Activated CD4-positive, alpha-beta T cell treated with anti-CD3 and anti-CD28 coated beads, Interleukin-2, amount 50 U/mL, for 16 hours (primary cell): ENCODE measurements at regions not wholly inside any gene's neighbourhood (a gene's known extent, or its start where the extent isn't known, plus 50 kb on each side); places are given as distances from the start of the nearest gene placed in this dataset.
A peak's percentile ranks its signal among the peaks of the same experiment; 100 is the strongest.
"Not testable (repeated sequence)": the region's sequence is repeated elsewhere in the genome, so short reads cannot be mapped to it uniquely, and the experiment has no call there.

ENCODE experiments used
- DNase-seq: peaks from one replicate; pipeline ENCODE4 v3.0.0-alpha.2; 2020

DNA sequence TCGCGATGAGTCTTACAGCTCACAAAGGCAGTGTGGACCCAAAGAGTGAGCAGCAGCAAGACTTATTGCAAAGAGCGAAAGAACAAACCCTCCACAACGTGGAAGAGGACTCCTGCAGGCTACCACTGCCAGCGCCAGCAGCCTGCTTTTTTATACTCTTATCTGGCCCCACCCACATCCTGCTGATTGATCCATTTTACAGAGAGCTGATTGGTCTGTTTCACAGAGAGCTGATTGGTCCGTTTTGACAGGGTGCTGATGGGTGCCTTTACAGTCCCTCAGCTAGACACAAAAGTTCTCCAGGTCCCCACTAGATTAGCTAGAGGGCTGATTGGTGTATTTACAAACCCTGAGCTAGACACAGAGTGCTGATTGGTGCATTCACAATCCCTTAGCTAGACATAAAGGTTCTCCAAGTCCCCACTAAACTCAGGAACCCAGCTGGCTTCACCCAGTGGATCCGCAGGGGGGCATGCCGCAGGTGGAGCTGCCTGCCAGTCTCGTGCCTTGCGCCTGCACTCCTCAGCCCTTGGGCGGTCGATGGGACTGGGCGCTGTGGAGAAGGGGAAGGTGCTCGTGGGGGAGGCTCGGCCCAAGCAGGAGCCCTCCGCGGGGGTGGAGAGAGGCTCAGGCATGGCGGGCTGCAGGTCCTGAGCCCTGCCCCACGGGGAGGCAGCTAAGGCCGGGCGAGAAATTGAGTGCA lies 75.7 kb downstream of the QDPR start:
- not testable (repeated sequence) for DNase-seq

DNA sequence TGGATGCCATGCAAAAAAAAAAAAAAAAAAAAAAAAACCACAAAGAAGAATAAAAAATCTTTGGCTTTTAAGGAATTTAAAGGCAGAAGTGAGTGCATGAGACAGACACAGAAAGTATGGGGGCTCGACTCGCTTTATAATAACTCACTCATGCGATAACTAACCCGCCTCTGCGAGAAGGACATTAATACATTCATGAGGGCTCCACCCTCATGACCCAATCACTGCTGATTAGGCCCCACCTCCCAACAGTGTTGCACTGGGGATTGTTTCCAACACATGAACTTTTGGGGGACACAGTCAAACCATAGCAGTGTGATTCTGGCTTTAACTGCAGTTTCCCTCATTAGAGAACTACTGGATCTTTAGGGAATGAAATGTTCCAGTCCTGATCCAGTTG lies 78.1 kb downstream of the QDPR start:
- no peak for DNase-seq

DNA sequence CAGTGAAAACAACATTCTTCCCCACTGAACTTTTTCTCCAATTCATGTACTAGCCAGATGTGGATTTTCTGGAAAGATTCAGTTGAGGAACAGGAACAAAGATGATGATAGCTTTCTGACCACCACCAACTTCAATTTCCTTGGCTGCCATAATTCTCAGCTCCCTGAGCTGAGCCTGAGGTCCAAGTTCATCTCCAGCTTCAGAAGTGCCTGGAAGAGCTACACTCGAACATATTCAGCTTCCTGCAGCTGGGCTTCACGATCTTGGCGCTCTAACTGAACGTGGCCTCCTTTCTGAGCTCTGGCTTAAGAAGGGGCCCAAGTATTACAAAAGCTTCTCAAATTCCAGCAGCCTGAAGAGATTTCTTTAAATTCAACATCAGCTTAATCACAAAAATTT lies 83.9 kb downstream of the QDPR start:
- no peak for DNase-seq

DNA sequence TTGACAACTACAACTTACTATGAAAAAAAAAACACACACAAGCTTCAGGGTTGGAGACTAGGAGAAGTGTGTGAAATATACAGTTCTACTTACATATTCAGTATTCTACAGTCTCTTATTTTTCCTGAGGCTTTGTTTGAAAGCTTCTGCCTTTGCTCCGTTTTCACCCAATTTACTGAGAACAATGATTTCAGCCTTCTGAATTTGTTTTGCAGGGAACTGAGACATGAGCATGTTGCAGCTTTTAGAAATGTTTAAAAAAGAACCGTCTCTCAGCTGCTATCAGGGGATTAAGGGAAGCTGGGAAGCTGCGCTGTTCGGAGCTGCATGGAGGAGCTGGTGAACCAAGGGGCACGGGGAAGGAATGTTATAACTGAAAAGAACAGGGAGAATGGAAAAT lies 85.7 kb downstream of the QDPR start:
- no peak for DNase-seq

DNA sequence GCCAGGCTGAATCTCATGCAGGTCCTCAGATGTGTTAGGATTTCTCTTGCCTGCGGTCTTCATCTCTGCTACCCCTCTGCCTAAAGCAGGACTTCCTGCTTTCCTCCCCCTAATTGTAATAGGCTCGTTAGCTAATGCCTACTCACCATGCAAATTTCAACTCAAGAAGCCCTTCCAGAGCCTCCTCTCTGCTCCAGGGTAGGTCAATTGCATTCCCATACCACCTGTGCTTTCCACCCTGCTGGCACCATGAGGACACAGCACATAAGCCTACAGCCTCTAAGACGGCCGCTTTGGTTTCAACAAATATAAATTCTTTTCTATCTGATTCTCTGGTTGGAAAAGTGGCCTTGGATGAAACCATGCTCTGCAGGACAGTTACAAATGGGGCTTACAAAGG lies 93.9 kb downstream of the QDPR start:
- no peak for DNase-seq

DNA sequence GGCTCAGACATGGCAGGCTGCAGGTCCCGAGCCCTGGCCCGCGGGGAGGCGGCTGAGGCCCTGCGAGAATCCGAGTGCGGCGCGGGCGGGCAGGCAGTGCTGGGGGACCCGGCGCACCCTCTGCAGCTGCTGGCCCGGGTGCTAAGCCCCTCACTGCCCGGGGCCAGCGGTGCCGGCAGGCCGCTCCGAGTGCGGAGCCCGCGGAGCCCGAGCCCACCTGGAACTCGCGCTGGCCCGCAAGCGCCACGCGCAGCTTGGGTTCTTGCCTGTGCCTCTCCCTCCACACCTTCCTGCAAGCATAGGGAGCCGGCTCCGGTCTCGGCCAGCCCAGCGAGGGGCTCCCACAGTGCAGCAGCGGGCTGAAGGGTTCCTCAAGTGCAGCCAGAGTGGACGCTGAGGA lies 97.5 kb downstream of the QDPR start:
- no peak for DNase-seq

DNA sequence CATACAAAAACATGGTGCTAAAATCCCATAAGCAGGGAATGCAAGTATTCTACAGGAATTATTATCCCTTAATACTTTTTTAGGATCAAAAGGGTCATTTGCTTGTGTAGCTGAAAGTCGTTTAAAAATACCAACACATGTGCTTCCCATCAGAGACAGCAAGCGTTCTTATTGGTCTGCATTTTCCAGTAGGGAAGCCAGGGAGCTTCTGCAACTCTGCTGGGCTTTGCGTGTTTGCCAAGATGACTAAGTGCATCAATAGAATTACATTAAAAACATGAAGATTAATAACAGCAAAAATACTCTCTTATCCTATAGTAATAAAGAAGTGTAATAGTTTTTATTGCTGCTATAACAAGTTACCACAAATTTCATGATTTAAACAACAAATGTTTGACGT lies 111.2 kb downstream of the QDPR start:
- DNase-seq: no peak

DNA sequence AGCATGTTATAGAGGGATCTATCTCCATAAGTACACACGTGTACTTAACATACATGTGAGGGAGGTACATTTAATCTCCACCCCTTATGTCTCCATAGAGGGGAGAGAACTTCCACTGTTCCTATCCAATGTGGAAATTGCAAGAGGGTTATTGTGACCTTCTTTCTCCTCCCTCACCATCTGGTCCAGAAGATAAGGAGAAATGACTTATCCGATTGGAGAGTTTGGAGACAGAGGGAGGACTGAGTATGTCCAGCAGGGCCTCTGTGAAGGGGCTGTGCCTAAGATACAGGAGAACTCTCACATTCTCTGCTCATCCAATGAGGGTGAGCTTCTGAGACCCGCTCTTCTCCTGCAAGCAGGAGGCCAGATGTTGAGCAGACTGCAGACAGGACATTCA lies 113.1 kb downstream of the QDPR start:
- no peak for DNase-seq

DNA sequence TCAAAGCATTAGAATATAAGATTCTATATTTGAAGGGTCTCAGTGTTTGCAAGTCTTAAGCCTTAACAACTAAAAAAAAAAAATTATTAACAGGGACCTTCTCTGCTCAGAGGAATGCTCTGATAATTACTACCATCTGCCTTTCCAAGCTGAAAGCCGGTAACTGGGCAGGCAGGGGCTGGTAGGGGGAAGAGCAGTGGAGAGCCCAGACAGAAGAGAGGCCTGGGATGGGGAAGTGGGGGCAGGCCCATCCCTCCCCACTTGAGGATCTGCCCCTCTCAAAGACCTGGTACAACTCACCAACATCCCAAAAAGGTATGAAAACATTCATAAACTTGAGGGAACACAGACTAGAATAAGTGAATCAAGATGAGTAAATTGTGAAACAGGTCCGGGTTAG lies 113.9 kb downstream of the QDPR start:
- DNase-seq: no peak

DNA sequence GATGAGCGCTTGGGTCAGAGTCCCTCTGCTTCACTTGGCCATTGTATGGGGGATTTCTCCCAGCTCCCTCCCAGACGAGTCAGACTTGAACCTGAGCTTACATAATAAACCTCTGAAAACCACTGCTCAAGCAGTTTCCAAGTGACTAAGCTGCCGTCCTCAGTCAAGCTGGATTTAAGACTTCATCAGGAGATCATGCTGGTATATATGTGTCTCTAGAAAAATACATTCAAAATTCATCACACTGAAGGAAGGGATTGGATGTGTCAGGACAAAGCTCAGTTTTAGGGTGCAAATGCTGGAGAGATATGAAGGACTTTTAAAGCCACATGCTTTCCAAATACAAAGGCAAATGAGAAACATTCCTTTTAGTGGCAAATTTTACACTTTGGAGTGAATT lies 114.3 kb downstream of the QDPR start:
- no peak for DNase-seq

DNA sequence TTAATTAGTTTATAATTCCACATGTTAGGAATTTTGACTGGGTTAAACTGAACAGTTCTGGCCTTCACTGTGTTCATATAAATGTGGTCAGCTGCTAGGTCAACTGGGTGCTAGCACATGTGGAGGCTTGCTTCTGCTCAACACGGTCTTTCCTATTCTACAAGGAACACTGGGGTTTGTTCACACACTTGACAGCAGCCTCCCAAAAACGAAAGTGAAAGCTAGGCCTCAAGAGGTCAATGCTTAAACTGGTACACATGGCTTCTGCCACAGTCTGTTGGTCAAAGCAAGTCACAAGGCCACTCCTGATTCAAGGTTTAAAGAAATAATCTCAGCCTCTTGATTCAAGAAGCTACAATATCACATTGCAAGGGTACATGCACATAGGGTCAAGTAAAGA lies 126.5 kb downstream of the QDPR start:
- DNase-seq: peak; percentile 20

DNA sequence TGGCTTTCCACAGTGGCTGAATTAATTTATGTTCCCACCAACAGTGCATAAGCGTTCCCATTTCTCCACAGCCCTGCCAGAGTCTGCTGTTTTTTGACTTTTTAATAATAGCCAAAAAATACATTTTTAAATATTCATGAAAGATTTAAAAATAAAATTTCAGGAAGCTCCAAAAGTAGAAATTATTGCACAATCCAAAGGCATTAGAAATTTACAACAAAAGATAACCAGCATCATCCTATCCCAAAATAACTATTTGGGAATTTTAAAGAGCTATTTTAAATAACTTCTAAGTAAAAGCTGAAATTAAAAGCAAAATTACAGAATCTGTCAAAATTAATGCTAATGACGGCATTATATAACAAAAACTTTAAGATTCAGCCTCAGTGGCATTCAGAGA lies 131.5 kb downstream of the QDPR start:
- no peak for DNase-seq

DNA sequence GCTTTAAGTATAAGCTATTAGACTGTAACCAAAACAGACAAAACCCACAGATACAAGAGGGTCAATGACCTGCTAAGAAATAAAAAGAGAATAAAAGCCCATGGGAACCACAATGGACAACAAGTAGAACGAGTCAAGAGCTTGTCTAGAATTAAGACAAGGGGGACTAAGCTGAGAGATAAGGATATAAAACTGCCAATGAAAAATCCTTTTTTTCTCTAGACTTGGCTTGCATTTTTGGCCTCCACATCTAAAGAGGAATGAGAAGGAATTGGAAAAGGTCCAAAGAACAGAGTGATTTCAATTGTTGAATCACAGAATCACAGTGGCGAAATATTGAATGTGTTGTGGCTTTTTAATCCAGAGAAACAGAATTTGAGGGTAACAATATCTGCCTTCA lies 135.7 kb downstream of the QDPR start:
- DNase-seq: no peak

DNA sequence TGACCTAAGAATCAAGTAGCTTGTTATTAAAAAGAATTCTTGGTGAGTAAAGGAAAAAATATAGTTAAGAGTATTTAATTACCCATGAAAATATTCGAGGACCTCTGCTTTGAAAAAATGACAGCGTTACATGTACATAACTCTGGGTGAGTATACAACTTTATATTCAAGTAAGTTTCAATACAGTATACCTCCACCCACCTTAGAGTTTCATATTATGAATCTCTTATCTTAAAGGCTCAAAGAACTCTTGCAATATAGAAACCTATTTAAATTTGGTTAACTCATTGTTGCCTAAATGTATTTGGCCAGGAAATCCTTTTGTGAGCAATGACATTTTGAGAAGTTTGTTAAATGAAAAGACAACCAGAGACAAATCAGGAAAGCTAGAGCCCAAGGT lies 138.2 kb downstream of the QDPR start:
- no peak for DNase-seq

DNA sequence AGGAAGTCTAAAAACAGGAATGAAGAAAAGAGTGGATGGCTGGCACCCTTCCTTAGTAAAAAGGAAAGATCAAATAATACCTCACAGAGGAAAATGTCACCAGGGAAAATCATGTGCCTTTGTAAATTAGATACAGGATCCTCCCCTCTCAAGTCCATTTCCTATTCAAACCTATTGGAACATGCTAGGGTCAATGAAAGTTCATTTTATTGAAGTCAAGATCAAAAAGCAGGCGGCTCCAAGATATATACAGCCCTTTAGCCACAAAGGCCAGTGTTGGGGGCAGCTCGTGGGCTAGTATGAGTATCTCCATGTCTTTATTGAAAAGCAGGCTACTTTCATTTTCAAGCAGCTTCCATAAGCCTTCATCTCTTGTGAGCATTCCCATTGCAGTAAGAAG lies 141.1 kb downstream of the QDPR start:
- no peak for DNase-seq

DNA sequence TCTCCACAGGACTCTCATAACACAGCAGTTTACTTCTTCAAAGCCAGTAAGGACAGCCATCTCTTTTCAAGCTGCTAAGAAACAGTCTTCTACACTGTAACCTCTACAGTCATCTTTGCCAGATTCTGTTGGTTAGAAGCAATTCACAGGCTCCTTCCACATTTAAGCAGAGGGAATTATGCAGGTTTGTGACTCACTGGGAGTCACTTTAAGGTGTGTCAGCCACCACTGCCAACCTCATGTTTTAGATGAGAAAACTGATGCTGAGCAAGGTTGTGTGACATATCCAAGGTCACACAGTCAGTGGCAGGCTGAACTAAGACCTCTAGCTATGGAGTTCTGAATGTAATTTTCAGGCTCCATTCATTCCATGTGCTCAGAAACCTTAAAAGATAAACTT lies 143.5 kb downstream of the QDPR start:
- no peak for DNase-seq

DNA sequence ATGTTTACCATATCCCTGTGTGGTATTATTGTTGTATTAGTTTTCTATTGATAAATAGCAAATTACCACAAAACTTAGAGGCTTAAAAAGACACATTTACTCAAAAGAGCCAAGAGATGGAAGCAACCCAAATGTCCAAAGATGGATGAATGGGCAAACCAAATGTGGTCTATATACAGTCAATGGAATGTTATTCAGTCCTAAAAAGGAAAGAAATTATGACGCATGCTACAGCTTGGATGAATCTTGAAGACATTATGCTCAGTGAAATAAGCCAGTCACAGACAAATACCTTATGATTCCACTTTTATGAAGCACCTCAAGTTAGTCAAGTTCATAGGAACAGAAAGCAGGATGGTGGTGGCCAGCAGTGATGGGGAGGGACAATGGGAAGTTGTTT lies 144.7 kb downstream of the QDPR start:
- DNase-seq: no peak

DNA sequence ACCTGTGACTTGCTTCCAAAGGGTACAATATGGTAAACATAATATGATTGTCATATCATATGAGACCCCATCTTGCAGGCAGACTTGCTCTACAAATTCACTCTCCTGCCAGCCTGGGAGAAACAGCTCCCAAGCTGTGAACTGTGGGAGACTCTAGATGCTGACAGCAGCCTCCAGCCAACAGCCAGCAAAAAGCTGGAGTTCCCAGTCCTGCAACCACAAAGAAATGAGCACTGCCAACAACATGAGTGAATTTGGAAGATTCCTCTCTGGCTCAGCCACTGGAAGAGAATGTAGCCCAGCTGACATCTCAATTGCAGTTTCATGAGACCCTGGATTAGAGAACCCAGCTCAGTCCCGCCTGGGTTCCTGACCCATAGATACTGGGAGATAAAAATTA lies 145.4 kb downstream of the QDPR start:
- no peak for DNase-seq

DNA sequence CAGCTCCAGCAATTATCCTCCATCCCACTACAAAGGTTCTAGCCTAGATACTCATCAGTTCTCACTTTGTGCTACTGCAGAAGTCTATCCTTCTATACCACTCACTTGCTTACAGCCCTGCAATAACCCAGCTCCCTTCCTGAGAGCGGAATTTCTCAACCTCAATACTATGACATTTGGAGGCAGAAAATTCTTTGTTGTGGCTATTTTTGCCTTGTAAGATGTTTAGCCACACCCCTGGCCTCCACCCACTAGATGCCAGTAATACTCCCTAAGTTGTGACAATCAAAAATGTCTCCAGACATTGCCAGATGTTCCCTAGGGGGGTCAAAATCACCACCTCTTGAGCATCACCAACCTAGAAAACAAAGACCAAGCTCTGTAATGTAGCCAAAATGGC lies 149.5 kb downstream of the QDPR start:
- no peak for DNase-seq

DNA sequence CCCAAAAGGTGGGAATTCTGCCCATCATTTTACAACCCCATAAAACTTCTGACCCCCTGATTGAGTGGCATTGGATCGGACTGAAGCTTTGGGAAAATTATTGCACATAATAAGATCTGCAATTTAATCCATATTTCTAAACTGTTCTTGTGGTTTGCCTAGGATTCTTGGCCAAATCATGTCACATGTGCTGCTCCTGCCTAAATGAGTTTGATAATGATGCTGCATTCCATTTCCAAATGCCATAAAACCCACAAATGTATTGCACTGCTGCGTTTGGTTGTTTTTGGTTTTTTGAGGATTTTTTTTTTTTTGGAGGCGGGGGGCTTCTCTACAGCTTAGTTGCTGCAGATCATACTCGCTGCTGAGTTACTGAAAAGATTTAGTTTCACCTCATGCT lies 153.6 kb downstream of the QDPR start:
- DNase-seq: no peak

DNA sequence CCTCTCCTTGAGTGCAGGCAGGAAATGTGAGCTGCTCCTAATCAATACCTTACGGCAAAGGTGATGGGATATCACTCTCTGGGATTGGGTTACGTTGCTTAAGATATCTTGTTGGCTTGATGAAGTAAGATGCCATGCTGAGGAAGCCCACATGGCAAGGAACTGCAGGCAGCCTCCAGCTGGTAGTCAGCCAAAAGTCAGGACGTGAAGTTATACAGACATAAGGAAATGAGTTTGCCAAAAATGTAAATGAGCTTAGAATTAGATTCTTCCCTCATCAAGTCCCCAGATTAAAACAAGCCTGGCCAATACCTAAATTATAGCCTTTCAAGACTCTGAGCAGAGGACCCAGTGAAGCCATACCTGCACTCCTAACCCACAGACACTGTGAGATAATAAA lies 155.0 kb downstream of the QDPR start:
- DNase-seq: no peak

DNA sequence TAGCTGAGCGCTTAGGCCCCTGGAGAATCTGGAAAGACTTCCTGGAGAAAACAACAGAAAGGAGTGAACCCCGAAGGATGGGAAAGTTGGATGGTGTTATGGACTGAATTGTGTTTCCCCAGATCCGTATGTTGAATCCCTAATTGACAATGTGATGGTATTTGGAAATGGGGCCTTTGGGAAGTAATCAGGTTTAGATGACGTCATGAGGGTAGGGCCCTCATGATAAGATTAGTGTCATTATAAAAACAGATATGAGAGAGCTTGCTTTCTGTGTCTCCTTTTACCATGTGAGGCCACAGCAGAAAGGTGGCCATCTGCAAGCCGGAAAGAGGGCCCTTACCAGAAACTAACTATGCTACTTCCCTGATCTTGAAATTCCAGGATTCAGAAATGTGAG lies 159.5 kb downstream of the QDPR start:
- no peak for DNase-seq

DNA sequence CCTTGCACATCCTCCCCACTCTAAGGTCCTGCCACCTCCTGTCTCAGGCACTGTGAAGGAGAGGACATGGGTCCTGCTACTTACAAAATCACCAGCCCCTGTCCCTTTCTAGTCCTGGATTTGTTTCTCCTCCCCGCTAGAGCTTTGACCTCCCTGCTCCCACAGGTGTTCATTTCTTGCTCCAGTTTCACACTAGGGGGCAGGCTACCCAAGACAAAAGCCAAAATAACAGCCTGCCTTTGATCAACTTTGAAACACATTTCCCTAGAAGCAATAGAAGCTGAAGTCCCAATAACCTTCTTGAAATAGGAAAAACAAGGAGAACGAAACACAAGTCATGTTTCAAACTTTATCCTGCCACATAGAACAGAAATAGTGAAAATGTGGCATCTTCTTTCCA lies 164.4 kb downstream of the QDPR start:
- DNase-seq: peak; percentile 32

DNA sequence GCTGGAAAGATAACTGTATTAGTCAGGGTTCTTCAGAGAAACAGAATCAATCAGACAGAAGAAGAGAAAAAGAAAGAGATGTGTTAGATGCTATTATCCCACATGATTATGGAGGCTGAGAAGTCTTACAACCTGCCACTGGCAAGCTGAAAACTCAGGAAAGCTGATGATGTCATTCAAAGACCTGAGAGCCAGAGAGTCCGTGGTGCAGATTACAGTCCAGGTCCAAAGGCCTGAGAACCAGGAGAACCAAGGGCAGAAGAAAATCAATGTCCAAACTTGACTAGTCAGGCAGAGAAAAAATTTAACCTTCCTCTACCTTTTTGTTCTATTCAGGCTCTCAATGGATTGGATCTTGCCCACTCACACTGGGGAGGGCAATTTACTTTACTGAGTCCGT lies 172.5 kb downstream of the QDPR start:
- no peak for DNase-seq

DNA sequence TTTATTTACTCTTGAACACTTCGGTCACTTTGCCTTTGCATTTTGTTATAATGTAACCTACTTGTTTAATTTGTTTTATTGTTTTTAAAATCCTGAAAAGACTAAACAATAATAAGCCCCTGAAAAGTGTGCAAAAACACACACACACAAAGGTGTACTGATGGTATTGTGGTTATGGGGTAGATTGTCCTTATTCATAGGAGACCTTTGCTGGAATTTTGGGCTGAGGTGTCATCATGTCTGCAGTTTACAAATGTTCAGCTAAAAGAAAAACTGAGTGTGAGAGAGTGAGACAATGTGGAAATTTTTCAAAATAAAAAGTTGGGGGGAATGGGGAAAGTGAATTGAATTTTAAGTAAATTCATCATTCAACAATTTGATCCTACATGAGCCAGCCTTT lies 174.9 kb downstream of the QDPR start:
- no peak for DNase-seq

DNA sequence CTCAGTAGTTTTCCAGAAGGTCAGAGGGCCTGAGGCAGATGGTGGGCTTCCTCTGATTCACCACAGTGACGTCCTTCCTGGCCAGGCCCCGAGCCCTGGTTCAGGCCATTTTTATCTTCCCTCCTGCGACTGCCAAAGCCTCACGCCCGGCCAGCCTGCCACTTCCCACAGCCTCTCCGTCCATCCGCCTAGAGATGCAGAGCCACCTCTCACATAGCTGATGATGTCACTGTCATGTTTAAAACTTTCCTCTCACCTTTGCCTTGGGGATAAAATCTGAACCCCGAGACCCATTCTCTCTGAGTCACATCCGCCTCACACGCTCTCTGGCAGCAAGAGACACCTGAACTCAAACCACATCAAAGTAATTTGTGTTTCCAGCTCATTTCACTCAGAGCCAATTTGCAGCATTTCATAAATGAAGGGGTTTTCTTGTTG lies 175.3 kb downstream of the QDPR start:
- DNase-seq: peak; percentile 93
